ENCODE measurements at regions not wholly inside any gene's neighbourhood (a gene's known extent, or its start where the extent isn't known, plus 50 kb on each side); places are given as distances from the start of the nearest gene placed in this dataset.

- DNase-seq (ENCODE audit: low read depth in 2 of 2, low spot score in 1 of 2) = peak; percentile 44 to 62
Observed at GRCh38 chr14:95442633-95443021, 73.8 kb downstream of the SYNE3 start.

- no peak for DNase-seq (ENCODE audit: low read depth in 2 of 2, low spot score in 1 of 2)
Observed at GRCh38 chr14:95442016-95442632, 74.3 kb downstream of the SYNE3 start.

- no peak for DNase-seq (ENCODE audit: low read depth in 2 of 2, low spot score in 1 of 2)
Observed at GRCh38 chr14:95440951-95441350, 75.5 kb downstream of the SYNE3 start.

- DNase-seq (ENCODE audit: low read depth in 2 of 2, low spot score in 1 of 2) = no peak
Observed at GRCh38 chr14:95440496-95440895, 76.0 kb downstream of the SYNE3 start.

- DNase-seq (ENCODE audit: low read depth in 2 of 2, low spot score in 1 of 2) = no peak
Observed at GRCh38 chr14:95439881-95440280, 76.6 kb downstream of the SYNE3 start.

GRCh38 chr14:95437715-95438114, 78.7 kb downstream of the SYNE3 start:
- DNase-seq (ENCODE audit: low read depth in 2 of 2, low spot score in 1 of 2) = no peak

GRCh38 chr14:95436354-95436753, 80.1 kb downstream of the SYNE3 start:
- no peak for DNase-seq (ENCODE audit: low read depth in 2 of 2, low spot score in 1 of 2)

GRCh38 chr14:95434121-95434520, 82.3 kb downstream of the SYNE3 start:
- DNase-seq (ENCODE audit: low read depth in 2 of 2, low spot score in 1 of 2) = no peak

- no peak for DNase-seq (ENCODE audit: low read depth in 2 of 2, low spot score in 1 of 2)
Observed at GRCh38 chr14:95433094-95433478, 83.4 kb downstream of the SYNE3 start.

- DNase-seq (ENCODE audit: low read depth in 2 of 2, low spot score in 1 of 2) = no peak
Observed at GRCh38 chr14:95432144-95433093, 84.0 kb downstream of the SYNE3 start.

GRCh38 chr14:95431199-95432143, 85.0 kb downstream of the SYNE3 start:
- no peak for DNase-seq (ENCODE audit: low read depth in 2 of 2, low spot score in 1 of 2)

- DNase-seq (ENCODE audit: low read depth in 2 of 2, low spot score in 1 of 2) = no peak
Observed at GRCh38 chr14:95428557-95428956, 87.9 kb downstream of the SYNE3 start.

- no peak for DNase-seq (ENCODE audit: low read depth in 2 of 2, low spot score in 1 of 2)
Observed at GRCh38 chr14:95426116-95426475, 90.4 kb downstream of the SYNE3 start.

GRCh38 chr14:95425369-95426115, 90.9 kb downstream of the SYNE3 start:
- DNase-seq (ENCODE audit: low read depth in 2 of 2, low spot score in 1 of 2) = no peak

- no peak for DNase-seq (ENCODE audit: low read depth in 2 of 2, low spot score in 1 of 2)
Observed at GRCh38 chr14:95424529-95424928, 91.9 kb downstream of the SYNE3 start.

- no peak for DNase-seq (ENCODE audit: low read depth in 2 of 2, low spot score in 1 of 2)
Observed at GRCh38 chr14:95421741-95422140, 94.7 kb downstream of the SYNE3 start.

- DNase-seq (ENCODE audit: low read depth in 2 of 2, low spot score in 1 of 2) = no peak
Observed at GRCh38 chr14:95420060-95420459, 96.4 kb downstream of the SYNE3 start.

- DNase-seq (ENCODE audit: low read depth in 2 of 2, low spot score in 1 of 2) = no peak
Observed at GRCh38 chr14:95419569-95419968, 96.9 kb downstream of the SYNE3 start.

GRCh38 chr14:95418858-95419257, 97.6 kb downstream of the SYNE3 start:
- no peak for DNase-seq (ENCODE audit: low read depth in 2 of 2, low spot score in 1 of 2)

- DNase-seq (ENCODE audit: low read depth in 2 of 2, low spot score in 1 of 2) = no peak
Observed at GRCh38 chr14:95417492-95417891, 97.8 kb upstream of the CLMN start.

- DNase-seq (ENCODE audit: low read depth in 2 of 2, low spot score in 1 of 2) = no peak
Observed at GRCh38 chr14:95415993-95416392, 96.3 kb upstream of the CLMN start.

All from stimulated activated CD8-positive, alpha-beta memory T cell treated with anti-CD3 and anti-CD28 coated beads, Interleukin-4, amount 100 ng/mL, for 1 hour (primary cell).